DMS53 treated with DMSO at 0.1 percent for 48 hours (cell line): ENCODE measurements at regions not wholly inside any gene's neighbourhood (a gene's known extent, or its start where the extent isn't known, plus 50 kb on each side); places are given as distances from the start of the nearest gene placed in this dataset.

Experiments used
- DNase-seq: peaks from one replicate; lab custom pipeline; 2025; ENCODE audit not compliant: unreplicated experiment; lab: John Stamatoyannopoulos, UW

- DNase-seq, result no peak
These were observed 177.8 kb upstream of the ZNF462 start for GRCh38 chr9:106684940-106685695.

- no peak for DNase-seq
These were observed 173.9 kb upstream of the ZNF462 start for GRCh38 chr9:106689089-106689488.

- no peak for DNase-seq
These were observed 171.3 kb upstream of the ZNF462 start for GRCh38 chr9:106691627-106692026.

- no peak for DNase-seq
These were observed 169.4 kb upstream of the ZNF462 start for GRCh38 chr9:106693558-106693957.

GRCh38 chr9:106696804-106697203, 166.2 kb upstream of the ZNF462 start:
- DNase-seq, result no peak

GRCh38 chr9:106697390-106697749, 165.6 kb upstream of the ZNF462 start:
- DNase-seq, result no peak

- peak; percentile 45 for DNase-seq
These were observed 165.0 kb upstream of the ZNF462 start for GRCh38 chr9:106697750-106698502.

- no peak for DNase-seq
These were observed 162.3 kb upstream of the ZNF462 start for GRCh38 chr9:106700676-106701075.

GRCh38 chr9:106701611-106702010, 161.4 kb upstream of the ZNF462 start:
- DNase-seq, result no peak

GRCh38 chr9:106704056-106704615, 158.8 kb upstream of the ZNF462 start:
- DNase-seq, result no peak

- DNase-seq, result no peak
These were observed 155.7 kb upstream of the ZNF462 start for GRCh38 chr9:106707291-106707690.

GRCh38 chr9:106707738-106708474, 155.1 kb upstream of the ZNF462 start:
- no peak for DNase-seq

- no peak for DNase-seq
These were observed 154.4 kb upstream of the ZNF462 start for GRCh38 chr9:106708475-106709146.

- DNase-seq, result no peak
These were observed 150.7 kb upstream of the ZNF462 start for GRCh38 chr9:106712279-106712678.

GRCh38 chr9:106713206-106713605, 149.8 kb upstream of the ZNF462 start:
- no peak for DNase-seq

GRCh38 chr9:106716820-106717219, 146.1 kb upstream of the ZNF462 start:
- DNase-seq, result no peak

GRCh38 chr9:106717686-106718085, 145.3 kb upstream of the ZNF462 start:
- no peak for DNase-seq

GRCh38 chr9:106718936-106719335, 144.0 kb upstream of the ZNF462 start:
- no peak for DNase-seq

GRCh38 chr9:106722051-106722753, 140.8 kb upstream of the ZNF462 start:
- no peak for DNase-seq

GRCh38 chr9:106723926-106724325, 139.0 kb upstream of the ZNF462 start:
- no peak for DNase-seq
